ENCODE measurements at regions not wholly inside any gene's neighbourhood (a gene's known extent, or its start where the extent isn't known, plus 50 kb on each side); places are given as distances from the start of the nearest gene placed in this dataset.

DNA sequence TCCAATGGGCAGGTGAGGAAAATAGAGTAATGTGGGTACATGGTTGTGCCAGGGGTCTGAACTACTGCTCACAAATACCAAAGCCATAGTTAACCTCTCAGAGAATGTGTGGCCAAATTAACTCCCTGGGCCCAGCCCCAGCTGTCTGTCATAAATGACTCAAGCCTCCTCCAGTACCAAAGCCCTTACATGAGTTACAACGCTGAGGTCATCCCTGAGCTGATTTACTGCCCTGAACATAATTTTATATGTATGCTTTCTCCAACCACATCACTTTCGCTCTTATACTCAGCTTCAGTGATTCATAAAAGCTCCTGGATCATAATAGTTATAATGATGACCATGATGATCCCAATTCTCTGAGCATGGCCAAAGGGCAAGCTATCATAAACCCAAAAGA is 283.9 kb downstream of the NKX6-1 start:
- TF ChIP-seq POLR2AphosphoS5 (IDR thresholded peaks at IDR 0.05; ENCODE audit: low read depth, low read length) (no peak), SIN3A (IDR thresholded peaks at IDR 0.05; ENCODE audit: borderline replicate concordance, insufficient read depth, low read length) (no peak), FOXP2 (optimal IDR thresholded peaks at IDR 0.05; ENCODE audit: borderline replicate concordance, extremely low read depth, extremely low read length, insufficient read depth) (no peak), TAF1 (IDR thresholded peaks at IDR 0.05; ENCODE audit: borderline replicate concordance, insufficient read depth, low read length) (no peak)
- TF ChIP-seq, protein P1, sequence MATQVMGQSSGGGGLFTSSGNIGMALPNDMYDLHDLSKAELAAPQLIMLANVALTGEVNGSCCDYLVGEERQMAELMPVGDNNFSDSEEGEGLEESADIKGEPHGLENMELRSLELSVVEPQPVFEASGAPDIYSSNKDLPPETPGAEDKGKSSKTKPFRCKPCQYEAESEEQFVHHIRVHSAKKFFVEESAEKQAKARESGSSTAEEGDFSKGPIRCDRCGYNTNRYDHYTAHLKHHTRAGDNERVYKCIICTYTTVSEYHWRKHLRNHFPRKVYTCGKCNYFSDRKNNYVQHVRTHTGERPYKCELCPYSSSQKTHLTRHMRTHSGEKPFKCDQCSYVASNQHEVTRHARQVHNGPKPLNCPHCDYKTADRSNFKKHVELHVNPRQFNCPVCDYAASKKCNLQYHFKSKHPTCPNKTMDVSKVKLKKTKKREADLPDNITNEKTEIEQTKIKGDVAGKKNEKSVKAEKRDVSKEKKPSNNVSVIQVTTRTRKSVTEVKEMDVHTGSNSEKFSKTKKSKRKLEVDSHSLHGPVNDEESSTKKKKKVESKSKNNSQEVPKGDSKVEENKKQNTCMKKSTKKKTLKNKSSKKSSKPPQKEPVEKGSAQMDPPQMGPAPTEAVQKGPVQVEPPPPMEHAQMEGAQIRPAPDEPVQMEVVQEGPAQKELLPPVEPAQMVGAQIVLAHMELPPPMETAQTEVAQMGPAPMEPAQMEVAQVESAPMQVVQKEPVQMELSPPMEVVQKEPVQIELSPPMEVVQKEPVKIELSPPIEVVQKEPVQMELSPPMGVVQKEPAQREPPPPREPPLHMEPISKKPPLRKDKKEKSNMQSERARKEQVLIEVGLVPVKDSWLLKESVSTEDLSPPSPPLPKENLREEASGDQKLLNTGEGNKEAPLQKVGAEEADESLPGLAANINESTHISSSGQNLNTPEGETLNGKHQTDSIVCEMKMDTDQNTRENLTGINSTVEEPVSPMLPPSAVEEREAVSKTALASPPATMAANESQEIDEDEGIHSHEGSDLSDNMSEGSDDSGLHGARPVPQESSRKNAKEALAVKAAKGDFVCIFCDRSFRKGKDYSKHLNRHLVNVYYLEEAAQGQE (IDR thresholded peaks at IDR 0.05; ENCODE audit: insufficient read depth in 1 of 2, low read depth in 2 of 2, low read length in 2 of 2) = no peak

DNA sequence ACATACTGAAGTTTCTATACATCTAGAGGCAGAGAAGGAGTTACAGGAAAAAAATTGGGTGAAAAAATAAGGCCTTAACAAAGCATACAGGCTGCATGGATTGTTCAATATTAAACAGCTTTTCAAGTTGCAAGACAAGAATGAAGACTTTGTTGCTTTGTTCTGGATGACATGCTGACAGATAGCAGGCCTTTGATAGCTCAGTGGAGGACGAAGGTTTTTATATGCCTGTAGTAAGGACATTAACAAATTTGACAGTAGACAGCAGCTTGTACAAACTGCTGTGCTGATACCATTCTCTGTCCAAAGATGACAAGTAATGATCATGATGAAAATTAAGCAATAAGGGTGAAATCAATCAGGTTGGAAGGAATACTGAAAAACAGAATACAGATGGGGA is 309.9 kb downstream of the NKX6-1 start:
- no peak for TF ChIP-seq POLR2AphosphoS5 (IDR thresholded peaks at IDR 0.05; ENCODE audit: low read depth, low read length)
- no peak for TF ChIP-seq TAF1 (IDR thresholded peaks at IDR 0.05; ENCODE audit: borderline replicate concordance, insufficient read depth, low read length)
- TF ChIP-seq, protein P1 (IDR thresholded peaks at IDR 0.05; ENCODE audit: insufficient read depth in 1 of 2, low read depth in 2 of 2, low read length in 2 of 2) = no peak
- no peak for TF ChIP-seq SIN3A (IDR thresholded peaks at IDR 0.05; ENCODE audit: borderline replicate concordance, insufficient read depth, low read length)
- TF ChIP-seq FOXP2 (optimal IDR thresholded peaks at IDR 0.05; ENCODE audit: borderline replicate concordance, extremely low read depth, extremely low read length, insufficient read depth) = no peak

DNA sequence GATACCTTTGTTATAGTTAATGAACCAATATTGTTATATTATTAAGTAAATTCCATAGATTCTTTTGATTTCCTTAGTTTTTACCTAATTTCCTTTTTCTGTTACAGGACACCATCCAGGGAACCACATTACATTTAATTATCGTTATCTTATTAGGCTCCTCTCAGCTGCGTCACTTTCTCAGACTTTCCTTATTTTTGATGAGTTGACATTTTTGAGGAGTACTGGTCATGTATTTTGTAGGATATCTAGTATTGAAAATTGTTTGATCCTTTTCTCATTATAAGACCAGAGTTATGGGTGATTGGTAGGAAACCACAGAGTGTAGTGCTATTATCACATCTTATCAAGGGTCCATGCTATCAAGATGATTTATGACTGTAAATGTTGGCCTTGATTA is 319.7 kb downstream of the NKX6-1 start:
- TF ChIP-seq POLR2AphosphoS5 (IDR thresholded peaks at IDR 0.05; ENCODE audit: low read depth, low read length) (no peak), FOXP2 (optimal IDR thresholded peaks at IDR 0.05; ENCODE audit: borderline replicate concordance, extremely low read depth, extremely low read length, insufficient read depth) (no peak), TAF1 (IDR thresholded peaks at IDR 0.05; ENCODE audit: borderline replicate concordance, insufficient read depth, low read length) (no peak), SIN3A (IDR thresholded peaks at IDR 0.05; ENCODE audit: borderline replicate concordance, insufficient read depth, low read length) (no peak)
- TF ChIP-seq, protein P1 (IDR thresholded peaks at IDR 0.05; ENCODE audit: insufficient read depth in 1 of 2, low read depth in 2 of 2, low read length in 2 of 2) = no peak

DNA sequence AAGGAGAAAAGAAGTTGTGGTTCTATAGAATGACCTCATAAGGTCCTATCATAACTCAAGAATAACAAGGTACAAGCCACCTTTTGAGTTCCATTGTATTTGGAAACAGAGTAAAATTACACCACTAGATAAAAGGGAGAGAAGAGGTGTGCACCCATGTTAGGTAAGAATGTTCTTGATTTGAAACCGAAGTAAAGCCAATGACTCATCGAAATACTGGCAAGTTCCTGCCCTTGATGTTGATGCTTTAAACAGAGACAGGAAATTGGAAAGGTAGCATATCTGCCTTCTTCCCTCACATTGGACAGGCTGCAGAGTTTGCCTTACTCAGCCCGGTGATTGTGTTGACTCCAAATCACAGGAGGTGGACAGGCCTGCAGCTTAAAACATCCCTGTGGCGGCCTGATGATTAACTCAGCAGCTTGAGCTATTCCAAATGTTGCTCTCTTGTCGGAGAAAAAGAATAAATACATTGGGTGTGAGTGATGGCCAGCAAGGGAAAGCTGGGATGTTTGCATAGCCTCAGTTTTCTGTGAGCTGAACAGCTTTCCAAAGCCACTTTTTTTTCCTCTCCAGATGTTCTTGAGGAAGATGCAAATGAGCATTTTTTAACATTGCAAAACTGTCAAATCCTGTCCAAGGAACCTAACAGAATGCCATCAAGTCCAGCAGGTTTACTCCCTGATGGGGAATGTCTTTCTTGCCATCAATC is 321.1 kb downstream of the NKX6-1 start:
- TF ChIP-seq TAF1 (IDR thresholded peaks at IDR 0.05; ENCODE audit: borderline replicate concordance, insufficient read depth, low read length) (no peak), FOXP2 (optimal IDR thresholded peaks at IDR 0.05; ENCODE audit: borderline replicate concordance, extremely low read depth, extremely low read length, insufficient read depth) (no peak), SIN3A (IDR thresholded peaks at IDR 0.05; ENCODE audit: borderline replicate concordance, insufficient read depth, low read length) (no peak), POLR2AphosphoS5 (IDR thresholded peaks at IDR 0.05; ENCODE audit: low read depth, low read length) (no peak)
- TF ChIP-seq, protein P1 (IDR thresholded peaks at IDR 0.05; ENCODE audit: insufficient read depth in 1 of 2, low read depth in 2 of 2, low read length in 2 of 2) = no peak

All from PFSK-1 (cell line).